Esophagus muscularis mucosa (tissue), 4 donors: ENCODE measurements at regions not wholly inside any gene's neighbourhood (a gene's known extent, or its start where the extent isn't known, plus 50 kb on each side); places are given as distances from the start of the nearest gene placed in this dataset.

Experiments used
- EP300 ChIP-seq: sonication (generic); formaldehyde crosslinking; IDR thresholded peaks from one replicate; pipeline ENCODE4 v1.6.1; 2017; ENCODE audit warnings: antibody characterized with exemption
- POLR2A ChIP-seq: fragments of 450-650 bp; IDR thresholded peaks from one replicate; pipeline ENCODE4 v1.6.1; 2017; ENCODE audit warnings: antibody characterized with exemption, moderate library complexity, mild to moderate bottlenecking, low read depth
- TF ChIP-seq, protein P1 (sequence below), 3 experiments: fragments of 200-600 bp in 2 of 3; fragments of 450-650 bp in 1 of 3; sonication (generic) in 2 of 3; IDR thresholded peaks; one replicate each; pipeline ENCODE4 v1.5.1; 2017 to 2019; ENCODE audit warnings: antibody characterized with exemption in 3 of 3, mild to moderate bottlenecking in 2 of 3, moderate library complexity in 1 of 3

DNA sequence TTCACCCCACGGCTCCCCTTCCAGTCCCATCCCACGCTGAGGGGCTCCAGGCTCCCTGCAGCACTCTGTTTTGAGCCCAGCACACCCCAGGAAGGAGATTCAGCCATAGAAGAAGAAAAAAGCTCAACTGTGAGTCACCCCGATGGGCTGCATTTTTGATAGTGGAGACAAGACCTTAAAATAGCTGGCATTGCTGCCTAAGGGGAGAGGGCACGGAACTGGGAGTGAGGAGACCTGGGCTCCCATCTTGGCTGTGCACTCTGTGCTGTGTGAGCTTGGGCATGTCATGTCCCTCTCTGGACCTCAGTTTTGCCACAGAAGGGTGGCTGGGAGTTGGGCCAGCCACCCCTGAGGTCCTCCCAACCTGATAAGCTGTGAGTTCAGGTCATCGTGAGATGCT, 57.2 kb upstream of the SMAD6 start:
- TF ChIP-seq POLR2A (no peak), EP300 (no peak)
- TF ChIP-seq, protein P1, sequence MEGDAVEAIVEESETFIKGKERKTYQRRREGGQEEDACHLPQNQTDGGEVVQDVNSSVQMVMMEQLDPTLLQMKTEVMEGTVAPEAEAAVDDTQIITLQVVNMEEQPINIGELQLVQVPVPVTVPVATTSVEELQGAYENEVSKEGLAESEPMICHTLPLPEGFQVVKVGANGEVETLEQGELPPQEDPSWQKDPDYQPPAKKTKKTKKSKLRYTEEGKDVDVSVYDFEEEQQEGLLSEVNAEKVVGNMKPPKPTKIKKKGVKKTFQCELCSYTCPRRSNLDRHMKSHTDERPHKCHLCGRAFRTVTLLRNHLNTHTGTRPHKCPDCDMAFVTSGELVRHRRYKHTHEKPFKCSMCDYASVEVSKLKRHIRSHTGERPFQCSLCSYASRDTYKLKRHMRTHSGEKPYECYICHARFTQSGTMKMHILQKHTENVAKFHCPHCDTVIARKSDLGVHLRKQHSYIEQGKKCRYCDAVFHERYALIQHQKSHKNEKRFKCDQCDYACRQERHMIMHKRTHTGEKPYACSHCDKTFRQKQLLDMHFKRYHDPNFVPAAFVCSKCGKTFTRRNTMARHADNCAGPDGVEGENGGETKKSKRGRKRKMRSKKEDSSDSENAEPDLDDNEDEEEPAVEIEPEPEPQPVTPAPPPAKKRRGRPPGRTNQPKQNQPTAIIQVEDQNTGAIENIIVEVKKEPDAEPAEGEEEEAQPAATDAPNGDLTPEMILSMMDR (IDR thresholded peaks at IDR 0.05) = no peak
